H1 (cell line): ENCODE measurements at regions not wholly inside any gene's neighbourhood (a gene's known extent, or its start where the extent isn't known, plus 50 kb on each side); places are given as distances from the start of the nearest gene placed in this dataset.
"Not testable (repeated sequence)": the region's sequence is repeated elsewhere in the genome, so short reads cannot be mapped to it uniquely, and the experiment has no call there.

ENCODE experiments used
- CTCF ChIA-PET: fragments of 300-600 bp; sonication (Branson Sonifier 250); formaldehyde crosslinking; loops from one replicate; lab custom pipeline; 2021; ENCODE audit not compliant: partially characterized antibody; lab: Charles Lee
- POLR2A ChIA-PET: fragments of 300-600 bp; sonication (Branson Sonifier 250); formaldehyde crosslinking; loops from one replicate; lab custom pipeline; 2021; ENCODE audit warnings: inconsistent platforms; ENCODE audit not compliant: partially characterized antibody; lab: Charles Lee
- DNase-seq, 2 experiments: peaks; one replicate each; pipeline versions ENCODE4 v3.0.0 to v3.0.0-alpha.2; 2010 to 2022; ENCODE audit warnings: low spot score in 2 of 2, low read depth in 1 of 2, mixed read lengths in 1 of 2
- FAIRE-seq: peaks from 2 replicates; lab custom pipeline; 2011; peaks lifted over from hg19 to GRCh38; lab: Jason Lieb, UNC
- H2AFZ ChIP-seq: 2 replicates; pipeline ENCODE4 v1.8.1; 2012; ENCODE audit warnings: low read length, inconsistent platforms
- H2AK5ac ChIP-seq: 2 replicates; pipeline ENCODE4 v1.6.1; 2013; ENCODE audit warnings: low read depth, low read length
- H2BK120ac ChIP-seq: replicated peaks from 2 replicates; pipeline ENCODE3; 2013; ENCODE audit warnings: low read depth, low read length, inconsistent platforms
- H2BK12ac ChIP-seq: 2 replicates; pipeline ENCODE4 v1.6.1; 2013; ENCODE audit warnings: low read depth, low read length
- H2BK15ac ChIP-seq: 2 replicates; pipeline ENCODE4 v1.6.1; 2013; ENCODE audit warnings: low read length
- H2BK20ac ChIP-seq: 2 replicates; pipeline ENCODE4 v1.6.1; 2013; ENCODE audit warnings: low read length
- H2BK5ac ChIP-seq: 2 replicates; pipeline ENCODE4 v1.6.1; 2013; ENCODE audit warnings: low read depth, low read length
- H3K14ac ChIP-seq: 2 replicates; pipeline ENCODE4 v1.6.1; 2013; ENCODE audit warnings: inconsistent platforms; ENCODE audit not compliant: insufficient read length
- H3K18ac ChIP-seq: 2 replicates; pipeline ENCODE4 v1.6.1; 2013; ENCODE audit warnings: low read length; ENCODE audit errors: extremely low read depth
- H3K23ac ChIP-seq: 2 replicates; pipeline ENCODE4 v1.6.1; 2013; ENCODE audit warnings: inconsistent platforms; ENCODE audit not compliant: insufficient read length
- H3K23me2 ChIP-seq: 2 replicates; pipeline ENCODE4 v1.6.1; 2013; ENCODE audit warnings: low read depth, low read length
- H3K27ac ChIP-seq: 2 replicates; pipeline ENCODE4 v1.6.1; 2011; ENCODE audit warnings: low read depth, low read length, inconsistent platforms
- H3K27me3 ChIP-seq, 4 experiments: replicated peaks in 1 of 4; 1 replicate in 1 of 4; 2 replicates in 3 of 4; pipeline versions ENCODE4 v1.6.1 to v1.8.1; 2011 to 2013; ENCODE audit warnings: low read length in 3 of 4, mild to moderate bottlenecking in 3 of 4, inconsistent platforms in 2 of 4, mixed read lengths in 2 of 4, moderate library complexity in 1 of 4; ENCODE audit not compliant: control insufficient read depth in 3 of 4, insufficient read depth in 3 of 4; ENCODE audit errors: extremely low read depth in 1 of 4
- H3K36me3 ChIP-seq, 4 experiments: 2 replicates each; pipeline versions ENCODE4 v1.6.1 to v1.8.1; 2011 to 2013; ENCODE audit warnings: mild to moderate bottlenecking in 4 of 4, low read length in 3 of 4, moderate library complexity in 2 of 4, control low read depth in 1 of 4, inconsistent platforms in 1 of 4; ENCODE audit not compliant: insufficient read depth in 4 of 4, control insufficient read depth in 2 of 4
- H3K4ac ChIP-seq: replicated peaks from 2 replicates; pipeline ENCODE3; 2013; ENCODE audit warnings: low read length, low read depth, mixed read lengths, inconsistent platforms; ENCODE audit not compliant: insufficient read length
- H3K4me1 ChIP-seq, 4 experiments: replicated peaks in 1 of 4; 1 replicate in 1 of 4; 2 replicates in 3 of 4; pipeline versions ENCODE4 v1.6.1 to v1.8.1; 2011 to 2013; ENCODE audit warnings: low read length in 3 of 4, inconsistent platforms in 2 of 4, mixed read lengths in 1 of 4; ENCODE audit not compliant: insufficient read depth in 4 of 4, control insufficient read depth in 3 of 4
- H3K4me2 ChIP-seq, 2 experiments: 2 replicates each; pipeline versions ENCODE4 v1.6.1 to v1.8.1; 2011 to 2013; ENCODE audit warnings: low read depth in 2 of 2, low read length in 2 of 2, control low read depth in 1 of 2, inconsistent platforms in 1 of 2, mild to moderate bottlenecking in 1 of 2; ENCODE audit not compliant: insufficient read depth in 1 of 2
- H3K4me3 ChIP-seq, 4 experiments: fragments of 200-600, 300-600 bp in 1 of 4; sonication (generic), shearing (Covaris generic), sonication (Bioruptor Twin) in 1 of 4; 2 replicates each; pipeline versions ENCODE4 v1.5.1 to v1.8.1; 2011 to 2016; ENCODE audit warnings: low read length in 4 of 4, low read depth in 3 of 4, control low read depth in 2 of 4, inconsistent platforms in 2 of 4, mild to moderate bottlenecking in 2 of 4, mixed read lengths in 1 of 4, moderate library complexity in 1 of 4; ENCODE audit not compliant: insufficient read depth in 2 of 4; ENCODE audit errors: extremely low read depth in 1 of 4
- H3K56ac ChIP-seq: replicated peaks from 2 replicates; pipeline ENCODE3; 2013; ENCODE audit warnings: low read depth, mild to moderate bottlenecking, mixed read lengths, low read length, inconsistent platforms; ENCODE audit not compliant: insufficient read length
- H3K79me1 ChIP-seq: 2 replicates; pipeline ENCODE4 v1.6.1; 2013; ENCODE audit warnings: low read depth, low read length, control low read depth
- H3K79me2 ChIP-seq, 2 experiments: 2 replicates each; pipeline versions ENCODE4 v1.6.1 to v1.8.1; 2012 to 2013; ENCODE audit warnings: low read length in 2 of 2, mild to moderate bottlenecking in 2 of 2, inconsistent platforms in 1 of 2; ENCODE audit not compliant: insufficient read depth in 2 of 2, control insufficient read depth in 1 of 2
- H3K9ac ChIP-seq, 4 experiments: replicated peaks in 1 of 4; 1 replicate in 1 of 4; 2 replicates in 3 of 4; pipeline versions ENCODE4 v1.6.1 to v1.8.1; 2011 to 2013; ENCODE audit warnings: low read depth in 3 of 4, low read length in 3 of 4, control low read depth in 2 of 4, mild to moderate bottlenecking in 2 of 4, moderate library complexity in 2 of 4, inconsistent platforms in 1 of 4; ENCODE audit errors: extremely low read depth in 1 of 4
- H3K9me3 ChIP-seq, 2 experiments: 2 replicates each; pipeline versions ENCODE4 v1.6.1 to v1.8.1; 2012 to 2013; ENCODE audit warnings: mild to moderate bottlenecking in 2 of 2, moderate library complexity in 2 of 2, control low read depth in 1 of 2, inconsistent platforms in 1 of 2, low read depth in 1 of 2, low read length in 1 of 2, mixed read lengths in 1 of 2; ENCODE audit not compliant: insufficient read depth in 2 of 2
- H4K20me1 ChIP-seq, 2 experiments: replicated peaks in 1 of 2; 2 replicates each; pipeline versions ENCODE3 to v1.8.1; 2011 to 2013; ENCODE audit warnings: inconsistent platforms in 2 of 2, low read length in 2 of 2, mild to moderate bottlenecking in 1 of 2; ENCODE audit not compliant: insufficient read depth in 2 of 2, control insufficient read depth in 1 of 2
- H4K5ac ChIP-seq: 2 replicates; pipeline ENCODE4 v1.6.1; 2013; ENCODE audit warnings: low read length, low read depth, mixed read lengths, inconsistent platforms; ENCODE audit not compliant: insufficient read length
- H4K8ac ChIP-seq: 2 replicates; pipeline ENCODE4 v1.8.0; 2013; ENCODE audit warnings: mild to moderate bottlenecking, moderate library complexity, low read length, inconsistent platforms; ENCODE audit not compliant: insufficient read depth; ENCODE audit errors: extremely low read depth
- H4K91ac ChIP-seq: replicated peaks from 2 replicates; pipeline ENCODE3; 2013; ENCODE audit warnings: low read length, mixed read lengths, inconsistent platforms; ENCODE audit not compliant: insufficient read length
- BCL11A ChIP-seq, 2 experiments: IDR thresholded peaks; one replicate each; pipeline ENCODE4 v1.6.1; 2011; ENCODE audit warnings: low read depth in 2 of 2, low read length in 2 of 2, mild to moderate bottlenecking in 2 of 2
- CHD2 ChIP-seq: IDR thresholded peaks from 2 replicates; pipeline ENCODE4 v1.6.1; 2012; ENCODE audit warnings: low read length, improper control_type of control experiment
- EP300 ChIP-seq, 2 experiments: IDR thresholded peaks; 1 replicate in 1 of 2; 2 replicates in 1 of 2; pipeline ENCODE4 v1.6.1; 2011 to 2012; ENCODE audit warnings: low read depth in 2 of 2, low read length in 2 of 2, mild to moderate bottlenecking in 2 of 2, borderline replicate concordance in 1 of 2, inconsistent platforms in 1 of 2, moderate library complexity in 1 of 2
- JUND ChIP-seq: IDR thresholded peaks from 2 replicates; pipeline ENCODE4 v1.6.1; 2011; ENCODE audit warnings: mild to moderate bottlenecking, improper control_type of control experiment, low read length
- RFX5 ChIP-seq: IDR thresholded peaks from 2 replicates; pipeline ENCODE4 v1.6.1; 2011; ENCODE audit warnings: low read depth, low read length, improper control_type of control experiment, borderline replicate concordance
- RNF2 ChIP-seq: fragments of 200-900, 300-1000 bp; sonication (generic); IDR thresholded peaks from 2 replicates; pipeline ENCODE4 v1.7.1; 2016; ENCODE audit warnings: borderline replicate concordance, low read depth, mild to moderate bottlenecking, antibody characterized with exemption, low read length; ENCODE audit not compliant: poor library complexity, severe bottlenecking; ENCODE audit errors: missing control alignments
- TCF12 ChIP-seq: IDR thresholded peaks from 2 replicates; pipeline ENCODE4 v1.6.1; 2011; ENCODE audit warnings: low read depth, mild to moderate bottlenecking, low read length
- WGBS, 2 experiments: shearing (Covaris generic) in 1 of 2; methylation state at CpG; one replicate each; pipeline versions ENCODE4 v1.1.6 to v1.1.7; 2013 to 2015; ENCODE audit warnings: low lambda C conversion rate in 2 of 2, mixed read lengths in 2 of 2, inconsistent platforms in 1 of 2, low coverage in 1 of 2, missing lambda C conversion rate in 1 of 2; ENCODE audit not compliant: insufficient replicate concordance in 2 of 2, insufficient coverage in 1 of 2, insufficient read length in 1 of 2; ENCODE audit errors: extremely low coverage in 1 of 2, missing lambda C conversion rate in 1 of 2; 5-methylcytosine and 5-hydroxymethylcytosine counted together

DNA sequence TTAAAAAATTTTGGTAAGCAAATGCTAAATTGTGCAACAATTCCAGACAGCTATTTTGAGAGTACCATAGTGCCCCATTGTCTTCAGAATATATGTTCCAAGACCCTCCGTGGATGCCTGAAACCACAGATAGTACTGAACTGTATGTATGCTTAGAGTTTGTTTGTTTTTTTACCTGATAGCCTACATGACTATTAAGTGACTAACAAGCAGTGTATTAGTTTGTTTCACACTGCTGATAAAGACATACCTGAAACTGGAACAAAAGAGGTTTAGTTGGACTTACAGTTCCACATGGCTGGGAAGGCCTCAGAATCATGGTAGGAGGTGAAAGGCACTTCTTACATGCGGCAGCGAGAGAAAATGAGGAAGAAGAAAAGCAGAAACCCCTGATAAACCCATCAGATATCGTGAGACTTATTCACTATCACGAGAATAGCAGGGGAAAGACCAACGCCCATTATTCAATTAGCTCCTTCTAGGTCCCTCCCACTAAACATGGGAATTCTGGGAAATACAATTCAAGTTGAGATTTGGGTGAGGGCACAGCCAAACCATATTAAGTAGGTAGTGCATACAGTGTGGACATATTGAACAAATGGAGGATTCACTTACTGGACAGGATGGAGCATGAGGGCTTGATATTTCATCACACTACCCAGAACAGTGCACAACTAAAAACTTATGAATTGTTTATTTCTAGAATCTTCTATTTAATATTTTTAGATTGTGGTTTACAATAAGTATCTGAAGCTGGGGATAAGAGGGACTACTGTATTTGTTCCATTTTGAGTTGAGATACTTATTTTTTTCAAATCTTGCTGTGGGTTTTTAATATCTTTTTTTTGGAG is 78.5 kb downstream of the LHX9 start (continued):
- no peak for TF ChIP-seq RNF2
- no peak for TF ChIP-seq BCL11A (IDR thresholded peaks at IDR 0.05; ENCODE audit: low read depth in 2 of 2, low read length in 2 of 2)
- TF ChIP-seq RFX5, result no peak
- TF ChIP-seq TCF12, result no peak
- no peak for TF ChIP-seq JUND
- TF ChIP-seq CHD2, result no peak
- TF ChIP-seq EP300 (IDR thresholded peaks at IDR 0.05; ENCODE audit: borderline replicate concordance in 1 of 2, low read depth in 2 of 2, low read length in 2 of 2), result no peak

DNA sequence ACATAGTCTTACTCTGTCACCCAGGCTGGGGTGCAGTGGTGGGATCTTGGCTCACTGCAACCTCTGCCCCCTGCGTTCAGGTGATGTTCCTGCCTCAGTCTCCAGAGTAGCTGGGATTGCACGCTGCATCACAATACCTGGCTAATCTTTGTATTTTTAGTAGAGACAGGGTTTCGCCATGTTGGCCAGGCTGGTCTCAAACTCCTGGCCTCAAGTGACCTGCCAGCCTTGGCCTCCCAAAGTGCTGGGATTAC is 79.0 kb downstream of the LHX9 start:
- H2BK5ac ChIP-seq, H3K23me2 ChIP-seq, H3K4me2 ChIP-seq, H2AK5ac ChIP-seq, H3K36me3 ChIP-seq, H2BK120ac ChIP-seq, H2BK15ac ChIP-seq, H4K8ac ChIP-seq, H2BK20ac ChIP-seq, H3K79me1 ChIP-seq, FAIRE-seq, H3K27ac ChIP-seq, H3K9ac ChIP-seq, H3K9me3 ChIP-seq, H4K20me1 ChIP-seq, H3K23ac ChIP-seq, H3K18ac ChIP-seq, H4K5ac ChIP-seq, H2AFZ ChIP-seq, H3K4me1 ChIP-seq, H3K27me3 ChIP-seq, H3K14ac ChIP-seq, H3K4ac ChIP-seq, POLR2A ChIA-PET, H3K4me3 ChIP-seq, H3K56ac ChIP-seq, DNase-seq, H2BK12ac ChIP-seq, H4K91ac ChIP-seq, H3K79me2 ChIP-seq: not testable (repeated sequence)
- CTCF ChIA-PET, result interaction anchor here (0.6 to 1.4 kb wide), 3 partner anchors 62 to 105 kb away, joined by 3 read pairs; no protein-coding TSS in a partner anchor
- WGBS, 2 experiments, result 90% methylated on average over 3 of the region's 3 CpGs; no CpG with 5 or more reads in 1 of the 2 experiments
